ENCODE measurements at regions not wholly inside any gene's neighbourhood (a gene's known extent, or its start where the extent isn't known, plus 50 kb on each side); places are given as distances from the start of the nearest gene placed in this dataset.

GRCh38 chr3:193935916-193936315 lies 200.0 kb upstream of the HES1 start:
- no peak overlapping the region for H3K4me3 ChIP-seq (ENCODE audit: low read length)
- no peak for DNase-seq (ENCODE audit: low read depth, low spot score)

GRCh38 chr3:193938613-193939012 lies 197.3 kb upstream of the HES1 start:
- DNase-seq (ENCODE audit: low read depth, low spot score): no peak
- no peak overlapping the region for H3K4me3 ChIP-seq (ENCODE audit: low read length)

- no peak overlapping the region for H3K4me3 ChIP-seq (ENCODE audit: low read length)
- no peak for DNase-seq (ENCODE audit: low read depth, low spot score)
Observed at GRCh38 chr3:193939527-193939926, 196.4 kb upstream of the HES1 start.

GRCh38 chr3:193940526-193940925 lies 195.4 kb upstream of the HES1 start:
- no peak overlapping the region for H3K4me3 ChIP-seq (ENCODE audit: low read length)
- DNase-seq (ENCODE audit: low read depth, low spot score): no peak

GRCh38 chr3:193941486-193941885 lies 194.5 kb upstream of the HES1 start:
- no peak overlapping the region for H3K4me3 ChIP-seq (ENCODE audit: low read length)
- DNase-seq (ENCODE audit: low read depth, low spot score): no peak

GRCh38 chr3:193942516-193943055 lies 193.4 kb upstream of the HES1 start:
- no peak overlapping the region for H3K4me3 ChIP-seq (ENCODE audit: low read length)
- no peak for DNase-seq (ENCODE audit: low read depth, low spot score)

GRCh38 chr3:193943200-193943599 lies 192.7 kb upstream of the HES1 start:
- no peak for DNase-seq (ENCODE audit: low read depth, low spot score)
- H3K4me3 ChIP-seq (ENCODE audit: low read length): no peak overlapping the region

- H3K4me3 ChIP-seq (ENCODE audit: low read length): no peak overlapping the region
- no peak for DNase-seq (ENCODE audit: low read depth, low spot score)
Observed at GRCh38 chr3:193943851-193944517, 192.0 kb upstream of the HES1 start.

GRCh38 chr3:193944518-193944884 lies 191.4 kb upstream of the HES1 start:
- DNase-seq (ENCODE audit: low read depth, low spot score): no peak
- no peak overlapping the region for H3K4me3 ChIP-seq (ENCODE audit: low read length)

GRCh38 chr3:193945143-193945542 lies 190.8 kb upstream of the HES1 start:
- no peak overlapping the region for H3K4me3 ChIP-seq (ENCODE audit: low read length)
- DNase-seq (ENCODE audit: low read depth, low spot score): no peak

GRCh38 chr3:193946945-193947344 lies 189.0 kb upstream of the HES1 start:
- H3K4me3 ChIP-seq (ENCODE audit: low read length): no peak overlapping the region
- DNase-seq (ENCODE audit: low read depth, low spot score): no peak

GRCh38 chr3:193947596-193947995 lies 188.4 kb upstream of the HES1 start:
- no peak overlapping the region for H3K4me3 ChIP-seq (ENCODE audit: low read length)
- no peak for DNase-seq (ENCODE audit: low read depth, low spot score)

- H3K4me3 ChIP-seq (ENCODE audit: low read length): no peak overlapping the region
- DNase-seq (ENCODE audit: low read depth, low spot score): peak; percentile 40
Observed at GRCh38 chr3:193948459-193948858, 187.5 kb upstream of the HES1 start.

GRCh38 chr3:193951859-193952258 lies 184.1 kb upstream of the HES1 start:
- DNase-seq (ENCODE audit: low read depth, low spot score): no peak
- no peak overlapping the region for H3K4me3 ChIP-seq (ENCODE audit: low read length)

GRCh38 chr3:193954752-193955151 lies 181.2 kb upstream of the HES1 start:
- DNase-seq (ENCODE audit: low read depth, low spot score): no peak
- H3K4me3 ChIP-seq (ENCODE audit: low read length): no peak overlapping the region

- no peak overlapping the region for H3K4me3 ChIP-seq (ENCODE audit: low read length)
- no peak for DNase-seq (ENCODE audit: low read depth, low spot score)
Observed at GRCh38 chr3:193955719-193956118, 180.2 kb upstream of the HES1 start.

- H3K4me3 ChIP-seq (ENCODE audit: low read length): no peak overlapping the region
- DNase-seq (ENCODE audit: low read depth, low spot score): no peak
Observed at GRCh38 chr3:193959861-193960260, 176.1 kb upstream of the HES1 start.

- no peak for DNase-seq (ENCODE audit: low read depth, low spot score)
- no peak overlapping the region for H3K4me3 ChIP-seq (ENCODE audit: low read length)
Observed at GRCh38 chr3:193960487-193961274, 175.3 kb upstream of the HES1 start.

- DNase-seq (ENCODE audit: low read depth, low spot score): no peak
- no peak overlapping the region for H3K4me3 ChIP-seq (ENCODE audit: low read length)
Observed at GRCh38 chr3:193962986-193963685, 172.8 kb upstream of the HES1 start.
